ENCODE measurements at regions not wholly inside any gene's neighbourhood (a gene's known extent, or its start where the extent isn't known, plus 50 kb on each side); places are given as distances from the start of the nearest gene placed in this dataset.

DNA sequence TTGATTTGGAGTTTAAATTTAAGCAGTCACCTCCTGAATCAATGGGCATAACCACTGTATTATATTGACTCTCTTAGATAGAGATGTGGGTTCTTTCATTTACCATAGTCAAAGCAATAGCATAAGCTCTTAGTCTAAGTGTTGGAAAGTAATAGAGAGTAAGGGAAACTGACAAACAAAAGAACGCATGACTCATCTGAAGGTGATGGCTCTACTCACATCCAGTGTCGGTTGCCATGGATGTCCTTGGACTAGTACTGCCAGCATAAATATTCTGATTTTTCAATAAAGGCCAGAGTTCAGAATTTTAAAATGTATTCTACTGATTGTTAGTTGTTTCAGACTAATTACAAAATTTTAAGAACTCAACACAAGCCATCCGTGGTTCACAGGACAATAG, 444.9 kb upstream of the DDI1 start:
- CTCF ChIA-PET = no interaction called here
- H4K20me1 ChIP-seq (ENCODE audit: insufficient read depth) = no peaks in the 10 kb centered on the region
- DNase-seq = no peak
- no peaks in the 10 kb centered on the region for H3K27me3 ChIP-seq (ENCODE audit: insufficient read depth, low read depth)
- BruUV-seq (replicated peaks) = no TSS peak
- H3K4me1 ChIP-seq (replicated peaks; ENCODE audit: insufficient read depth) = no peaks in the 10 kb centered on the region; the same call in 1 of the 2 replicates
- intact Hi-C loops (cut with micrococcal nuclease; ENCODE audit: unreplicated experiment) = no loop called here
- no peak overlapping the region for H2AFZ ChIP-seq
- no peaks in the 10 kb centered on the region for H3F3A ChIP-seq (ENCODE audit: insufficient read depth, low read depth)
- no peak overlapping the region for H3K4me3 ChIP-seq
- H3K27ac ChIP-seq = no peak overlapping the region
- POLR2A ChIA-PET (ENCODE audit: unreplicated experiment) = no interaction called here
- H3K36me3 ChIP-seq (ENCODE audit: low read depth) = no peaks in the 10 kb centered on the region
- no peaks in the 10 kb centered on the region for H3K9me2 ChIP-seq (ENCODE audit: insufficient read depth)
- no peaks in the 10 kb centered on the region for H3K79me2 ChIP-seq (ENCODE audit: low read depth)
- TF ChIP-seq EZH2 (IDR thresholded peaks at IDR 0.05; ENCODE audit: low read depth) (no peak), CTCF (conservative IDR thresholded peaks at IDR 0.05) (no peak)
- no peak overlapping the region for H3K4me2 ChIP-seq
- 0 out of 2 replicates have a peak, but pooled peaks cover 14% of the 10 kb centered on the region for H3K9me3 ChIP-seq (ENCODE audit: insufficient read depth, low read depth)

GRCh38 chr11:103594283-103594682, 442.2 kb upstream of the DDI1 start:
- Histone ChIP-seq H3K4me1 (replicated peaks; ENCODE audit: insufficient read depth) (no peaks in the 10 kb centered on the region), H3K9me3 (ENCODE audit: insufficient read depth, low read depth) (0 out of 2 replicates have a peak, but pooled peaks cover 14% of the 10 kb centered on the region), H3K27ac (no peak overlapping the region), H3K27me3 (ENCODE audit: insufficient read depth, low read depth) (no peaks in the 10 kb centered on the region), H3K9me2 (ENCODE audit: insufficient read depth) (no peaks in the 10 kb centered on the region), H3K36me3 (ENCODE audit: low read depth) (no peaks in the 10 kb centered on the region), H3F3A (ENCODE audit: insufficient read depth, low read depth) (no peaks in the 10 kb centered on the region), H3K4me3 (no peak overlapping the region), H4K20me1 (ENCODE audit: insufficient read depth) (no peaks in the 10 kb centered on the region), H3K4me2 (no peak overlapping the region), H2AFZ (no peak overlapping the region; the same call in 1 of the 2 replicates), H3K79me2 (ENCODE audit: low read depth) (no peaks in the 10 kb centered on the region)
- no TSS peak for BruUV-seq (replicated peaks)
- TF ChIP-seq EZH2 (IDR thresholded peaks at IDR 0.05; ENCODE audit: low read depth) (no peak), CTCF (conservative IDR thresholded peaks at IDR 0.05) (no peak)
- DNase-seq = peak in 1 of 2 experiments; percentile 44
- POLR2A ChIA-PET (ENCODE audit: unreplicated experiment) = no interaction called here
- intact Hi-C loops (cut with micrococcal nuclease; ENCODE audit: unreplicated experiment) = no loop called here
- CTCF ChIA-PET = no interaction called here

- Histone ChIP-seq H3F3A (ENCODE audit: insufficient read depth, low read depth) (no peaks in the 10 kb centered on the region), H3K4me2 (no peak overlapping the region), H3K27ac (no peak overlapping the region), H3K4me1 (replicated peaks; ENCODE audit: insufficient read depth) (no peaks in the 10 kb centered on the region), H4K20me1 (ENCODE audit: insufficient read depth) (no peaks in the 10 kb centered on the region), H2AFZ (no peak overlapping the region), H3K9me3 (ENCODE audit: insufficient read depth, low read depth) (0 out of 2 replicates have a peak, but pooled peaks cover 14% of the 10 kb centered on the region), H3K79me2 (ENCODE audit: low read depth) (no peaks in the 10 kb centered on the region), H3K36me3 (ENCODE audit: low read depth) (no peaks in the 10 kb centered on the region), H3K4me3 (no peak overlapping the region), H3K9me2 (ENCODE audit: insufficient read depth) (no peaks in the 10 kb centered on the region), H3K27me3 (ENCODE audit: insufficient read depth, low read depth) (no peaks in the 10 kb centered on the region)
- ChIA-PET POLR2A (ENCODE audit: unreplicated experiment) (no interaction called here), CTCF (no interaction called here)
- DNase-seq = no peak
- no TSS peak for BruUV-seq (replicated peaks)
- TF ChIP-seq CTCF (conservative IDR thresholded peaks at IDR 0.05) (no peak), EZH2 (IDR thresholded peaks at IDR 0.05; ENCODE audit: low read depth) (no peak)
- intact Hi-C loops (cut with micrococcal nuclease; ENCODE audit: unreplicated experiment) = no loop called here
Measured at GRCh38 chr11:103596315-103596714, 440.1 kb upstream of the DDI1 start.

Measured in PC-9 (cell line).